ENCODE measurements at regions not wholly inside any gene's neighbourhood (a gene's known extent, or its start where the extent isn't known, plus 50 kb on each side); places are given as distances from the start of the nearest gene placed in this dataset.

GRCh38 chr6:3620937-3621336, 130.6 kb downstream of the PXDC1 start:
- TF ChIP-seq CTCF (IDR thresholded peaks at IDR 0.05) (no peak), ZNF138 (CRISPR knock-in tag; conservative IDR thresholded peaks at IDR 0.05) (no peak), RELA (CRISPR knock-in tag; IDR thresholded peaks at IDR 0.05; ENCODE audit: borderline replicate concordance) (no peak), CREM (CRISPR knock-in tag; IDR thresholded peaks at IDR 0.05) (no peak), CBFB (CRISPR knock-in tag; IDR thresholded peaks at IDR 0.05; ENCODE audit: low read depth) (no peak), JAZF1 (CRISPR knock-in tag; IDR thresholded peaks at IDR 0.05) (no peak)

Data from WTC11 (cell line).